ENCODE measurements at regions not wholly inside any gene's neighbourhood (a gene's known extent, or its start where the extent isn't known, plus 50 kb on each side); places are given as distances from the start of the nearest gene placed in this dataset.

- Histone ChIP-seq H3K9ac (ENCODE audit: low read depth in 2 of 2, low read length in 2 of 2) (no peak overlapping the region), H3K4me1 (no peaks in the 10 kb centered on the region), H3K27ac (no peak overlapping the region), H3K27me3 (no peaks in the 10 kb centered on the region), H3K36me3 (no peaks in the 10 kb centered on the region), H3K9me3 (no peaks in the 10 kb centered on the region), H3K4me3 (no peak overlapping the region)
- intact Hi-C loops (cut with DNase I): no loop called here
- DNase-seq: no peak
- no peak for TF ChIP-seq CTCF (IDR thresholded peaks at IDR 0.05)
These were observed 95.9 kb downstream of the MACIR start for GRCh38 chr5:103354446-103354845.

GRCh38 chr5:103353581-103353980 is 95.0 kb downstream of the MACIR start:
- Histone ChIP-seq H3K4me3 (no peak overlapping the region), H3K27me3 (no peaks in the 10 kb centered on the region), H3K4me1 (no peaks in the 10 kb centered on the region), H3K9me3 (no peaks in the 10 kb centered on the region), H3K9ac (ENCODE audit: low read depth in 2 of 2, low read length in 2 of 2) (no peak overlapping the region), H3K27ac (no peak overlapping the region), H3K36me3 (no peaks in the 10 kb centered on the region)
- DNase-seq: no peak
- intact Hi-C loops (cut with DNase I): no loop called here
- no peak for TF ChIP-seq CTCF (IDR thresholded peaks at IDR 0.05)

- H3K9ac ChIP-seq (ENCODE audit: low read depth in 2 of 2, low read length in 2 of 2): no peak overlapping the region
- no peak overlapping the region for H3K4me3 ChIP-seq
- DNase-seq: no peak
- TF ChIP-seq CTCF (IDR thresholded peaks at IDR 0.05): no peak
- no peaks in the 10 kb centered on the region for H3K4me1 ChIP-seq
- intact Hi-C loops (cut with DNase I): no loop called here
- H3K27ac ChIP-seq: no peak overlapping the region
- no peaks in the 10 kb centered on the region for H3K9me3 ChIP-seq
- no peaks in the 10 kb centered on the region for H3K27me3 ChIP-seq
- no peaks in the 10 kb centered on the region for H3K36me3 ChIP-seq
These were observed 89.3 kb downstream of the MACIR start for GRCh38 chr5:103347716-103348423.

GRCh38 chr5:103346162-103346748 is 87.7 kb downstream of the MACIR start:
- H3K27ac ChIP-seq: no peak overlapping the region
- no peak for TF ChIP-seq CTCF (IDR thresholded peaks at IDR 0.05)
- no peaks in the 10 kb centered on the region for H3K36me3 ChIP-seq
- H3K9me3 ChIP-seq: no peaks in the 10 kb centered on the region
- H3K4me1 ChIP-seq: no peaks in the 10 kb centered on the region
- DNase-seq: no peak
- no peak overlapping the region for H3K4me3 ChIP-seq
- no peaks in the 10 kb centered on the region for H3K27me3 ChIP-seq
- intact Hi-C loops (cut with DNase I): no loop called here
- no peak overlapping the region for H3K9ac ChIP-seq (ENCODE audit: low read depth in 2 of 2, low read length in 2 of 2)

- no peaks in the 10 kb centered on the region for H3K36me3 ChIP-seq
- no peaks in the 10 kb centered on the region for H3K27me3 ChIP-seq
- H3K9me3 ChIP-seq: no peaks in the 10 kb centered on the region
- TF ChIP-seq CTCF (IDR thresholded peaks at IDR 0.05): no peak
- H3K4me3 ChIP-seq: no peak overlapping the region
- no peak for DNase-seq
- intact Hi-C loops (cut with DNase I): no loop called here
- H3K27ac ChIP-seq: no peak overlapping the region
- H3K4me1 ChIP-seq: no peaks in the 10 kb centered on the region
- no peak overlapping the region for H3K9ac ChIP-seq (ENCODE audit: low read depth in 2 of 2, low read length in 2 of 2)
These were observed 86.9 kb downstream of the MACIR start for GRCh38 chr5:103345461-103345860.
